IPS DF 6.9 (cell line): ENCODE measurements at regions not wholly inside any gene's neighbourhood (a gene's known extent, or its start where the extent isn't known, plus 50 kb on each side); places are given as distances from the start of the nearest gene placed in this dataset.
"Not testable (repeated sequence)": the region's sequence is repeated elsewhere in the genome, so short reads cannot be mapped to it uniquely, and the experiment has no call there.

Experiments
- DNase-seq: peaks from one replicate; pipeline ENCODE4 v3.0.0-alpha.2; 2013; ENCODE audit warnings: low read depth, low spot score
- H3K27ac ChIP-seq: one replicate; pipeline ENCODE4 v1.5.1; 2013; ENCODE audit warnings: low read length, control low read depth
- H3K27me3 ChIP-seq: 2 replicates; pipeline ENCODE4 v1.6.1; 2013; ENCODE audit warnings: mild to moderate bottlenecking, low read length; ENCODE audit not compliant: control insufficient read depth, insufficient read depth
- H3K36me3 ChIP-seq: 2 replicates; pipeline ENCODE4 v1.6.1; 2013; ENCODE audit warnings: low read length; ENCODE audit not compliant: control insufficient read depth, insufficient read depth
- H3K4me1 ChIP-seq: 2 replicates; pipeline ENCODE4 v1.6.1; 2013; ENCODE audit warnings: low read length; ENCODE audit not compliant: control insufficient read depth, insufficient read depth
- H3K4me3 ChIP-seq: 2 replicates; pipeline ENCODE4 v1.5.1; 2013; ENCODE audit warnings: mild to moderate bottlenecking, low read length
- H3K9me3 ChIP-seq: 2 replicates; pipeline ENCODE4 v1.6.1; 2013; ENCODE audit warnings: low read length, inconsistent platforms; ENCODE audit not compliant: control insufficient read depth, insufficient read depth
- WGBS: extraction: QIAGEN DNeasy Blood & Tissue Kit; methylation state at CpG from one replicate; pipeline ENCODE4 v1.1.7; 2013; ENCODE audit warnings: mixed read lengths, missing lambda C conversion rate; ENCODE audit not compliant: insufficient read length, insufficient coverage; 5-methylcytosine and 5-hydroxymethylcytosine counted together

DNA sequence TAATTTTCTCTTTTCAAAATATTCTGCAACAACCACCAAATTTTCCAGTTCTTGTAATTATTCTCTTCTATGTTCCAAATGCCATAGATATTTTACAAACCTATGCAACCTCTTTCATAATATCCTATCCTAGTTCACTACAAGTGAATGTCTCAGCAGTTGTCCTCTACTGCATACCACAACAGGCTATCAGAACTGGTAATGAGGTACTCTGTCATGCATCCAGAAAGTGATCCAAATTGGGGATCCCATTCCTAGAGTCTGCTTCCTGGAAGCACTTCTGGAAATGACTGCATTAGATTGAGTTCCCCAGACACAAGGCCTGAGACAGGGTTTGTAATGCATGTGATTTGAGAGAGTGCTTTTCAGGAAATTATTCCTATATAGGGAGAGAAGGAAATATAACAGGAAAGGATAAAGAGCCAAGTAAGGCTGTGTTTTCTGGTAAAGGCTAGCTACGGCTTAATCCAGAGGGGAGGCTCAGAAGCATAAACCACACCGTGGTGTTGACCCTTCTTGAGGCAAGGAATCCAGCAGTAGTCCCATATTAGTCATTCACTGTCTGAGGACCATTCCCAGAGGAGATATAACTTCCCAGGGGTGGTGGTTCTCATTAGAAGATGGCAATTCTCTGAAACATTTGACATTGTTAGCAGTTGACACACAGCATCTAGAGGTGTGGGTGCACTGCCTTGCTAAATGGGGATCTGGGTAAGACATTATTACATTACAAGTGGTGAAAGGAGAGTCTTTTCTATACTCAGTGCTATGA lies 80.3 kb upstream of the FST start:
- Histone ChIP-seq H3K4me1 (peaks cover 1% of the 10 kb centered on the region), H3K4me3 (no peak overlapping the region), H3K9me3 (no peaks in the 10 kb centered on the region), H3K27ac (no peak overlapping the region), H3K27me3 (no peaks in the 10 kb centered on the region), H3K36me3 (no peaks in the 10 kb centered on the region)
- DNase-seq, result no peak
- no CpG with 5 or more reads among the region's 2 CpGs for WGBS

DNA sequence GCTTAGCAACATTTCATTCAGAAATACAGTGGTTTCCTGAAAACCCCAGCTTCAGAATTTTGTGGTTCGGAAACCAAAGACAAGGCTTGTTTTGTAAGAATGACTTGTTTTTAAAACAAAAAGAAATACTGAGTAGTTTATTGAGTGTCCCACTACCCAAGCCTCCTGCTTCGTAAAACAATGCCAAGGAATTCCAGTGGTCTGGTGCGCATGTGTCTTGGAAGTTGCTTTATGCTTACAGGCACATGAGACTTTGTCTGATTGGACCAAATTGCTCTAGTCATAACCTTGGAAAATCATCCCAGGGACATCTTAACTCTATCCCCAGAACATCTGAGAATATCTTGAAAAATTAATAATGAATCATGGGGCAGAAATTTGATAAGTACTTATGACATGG lies 77.1 kb upstream of the FST start:
- DNase-seq, result no peak
- no peaks in the 10 kb centered on the region for H3K27me3 ChIP-seq
- no peaks in the 10 kb centered on the region for H3K36me3 ChIP-seq
- no peaks in the 10 kb centered on the region for H3K9me3 ChIP-seq
- no peaks in the 10 kb centered on the region for H3K4me1 ChIP-seq
- no peak overlapping the region for H3K4me3 ChIP-seq
- no peak overlapping the region for H3K27ac ChIP-seq
- no CpG with 5 or more reads among the region's 3 CpGs for WGBS

DNA sequence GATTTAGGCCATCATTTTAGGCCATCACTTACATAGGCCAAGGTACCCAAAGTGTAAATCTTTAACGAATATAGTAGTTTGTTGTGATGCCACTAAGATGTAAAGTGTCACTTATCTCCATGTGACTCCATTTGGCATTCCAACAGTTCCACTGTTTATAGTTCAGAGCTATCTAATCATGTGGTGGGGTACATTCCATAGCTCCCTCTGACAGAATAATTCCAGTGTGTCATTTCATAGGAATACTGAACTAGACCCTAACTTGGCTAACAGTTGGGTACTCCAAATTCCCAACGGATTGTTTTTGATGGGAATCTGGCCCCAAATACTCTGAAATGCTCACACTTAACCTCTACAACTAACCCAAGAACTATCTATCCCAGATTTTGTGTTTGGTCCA lies 76.7 kb upstream of the FST start:
- H3K27ac ChIP-seq, result no peak overlapping the region
- H3K4me3 ChIP-seq, result no peak overlapping the region
- no peak for DNase-seq
- no peaks in the 10 kb centered on the region for H3K4me1 ChIP-seq
- no peaks in the 10 kb centered on the region for H3K9me3 ChIP-seq
- no peaks in the 10 kb centered on the region for H3K36me3 ChIP-seq
- no CpG with 5 or more reads among the region's 2 CpGs for WGBS
- no peaks in the 10 kb centered on the region for H3K27me3 ChIP-seq

DNA sequence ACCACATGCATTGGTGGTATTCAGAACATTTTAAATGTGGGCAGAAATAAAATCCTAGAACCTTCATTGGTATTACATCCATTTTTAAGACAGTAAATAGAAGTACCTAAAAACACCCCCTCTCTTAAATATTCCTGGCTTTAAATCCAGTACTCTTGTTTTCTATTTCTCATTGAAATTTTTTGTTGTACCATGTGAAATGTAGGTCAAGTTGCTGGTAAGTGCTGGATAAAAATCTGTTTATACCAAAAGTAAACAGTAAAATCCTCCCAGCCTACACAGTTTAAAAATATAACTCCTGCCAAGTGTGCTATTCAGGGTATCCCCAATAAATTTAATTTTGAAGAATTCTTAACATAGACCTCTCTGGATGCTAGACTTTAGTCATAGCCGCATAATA lies 75.0 kb upstream of the FST start:
- no peak for DNase-seq
- WGBS, result no CpG with 5 or more reads among the region's 1 CpG
- no peaks in the 10 kb centered on the region for H3K9me3 ChIP-seq
- no peaks in the 10 kb centered on the region for H3K4me1 ChIP-seq
- no peaks in the 10 kb centered on the region for H3K36me3 ChIP-seq
- H3K27ac ChIP-seq, result no peak overlapping the region
- H3K4me3 ChIP-seq, result no peak overlapping the region
- no peaks in the 10 kb centered on the region for H3K27me3 ChIP-seq

DNA sequence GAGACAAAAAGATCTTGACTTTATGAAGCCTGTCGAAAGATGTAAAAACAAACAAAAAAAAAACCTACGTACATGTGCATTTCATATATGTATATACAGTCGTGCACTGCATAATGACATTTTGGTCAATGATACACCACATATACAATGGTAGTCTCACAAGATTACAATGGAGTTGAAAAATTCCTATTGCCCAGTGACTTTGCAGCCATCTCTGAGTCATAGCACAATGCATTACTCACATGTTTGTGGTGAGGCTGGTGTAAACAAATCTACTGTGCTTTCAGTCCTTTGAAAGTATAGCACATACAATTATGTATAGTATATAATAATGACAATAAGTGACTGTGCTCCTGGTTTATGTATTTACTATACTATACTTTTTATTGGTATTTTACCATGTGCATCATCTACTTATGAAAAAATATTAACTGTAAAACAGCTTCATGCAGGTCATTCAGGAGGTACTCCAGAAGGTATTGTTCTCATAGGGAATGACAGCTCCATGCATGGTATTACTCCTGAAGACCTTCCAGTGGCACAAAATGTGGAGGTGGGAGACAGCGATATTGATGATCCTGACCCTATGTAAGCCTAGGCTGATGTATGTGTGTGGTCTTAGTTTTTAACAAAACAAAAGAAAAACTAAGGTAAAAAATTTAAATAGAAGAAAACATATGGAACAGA lies 73.7 kb upstream of the FST start:
- no peaks in the 10 kb centered on the region for H3K27me3 ChIP-seq
- no peaks in the 10 kb centered on the region for H3K4me1 ChIP-seq
- H3K9me3 ChIP-seq, result no peaks in the 10 kb centered on the region
- no peaks in the 10 kb centered on the region for H3K36me3 ChIP-seq
- WGBS, result no CpG with 5 or more reads among the region's 4 CpGs
- H3K27ac ChIP-seq, result no peak overlapping the region
- DNase-seq, result no peak
- no peak overlapping the region for H3K4me3 ChIP-seq

DNA sequence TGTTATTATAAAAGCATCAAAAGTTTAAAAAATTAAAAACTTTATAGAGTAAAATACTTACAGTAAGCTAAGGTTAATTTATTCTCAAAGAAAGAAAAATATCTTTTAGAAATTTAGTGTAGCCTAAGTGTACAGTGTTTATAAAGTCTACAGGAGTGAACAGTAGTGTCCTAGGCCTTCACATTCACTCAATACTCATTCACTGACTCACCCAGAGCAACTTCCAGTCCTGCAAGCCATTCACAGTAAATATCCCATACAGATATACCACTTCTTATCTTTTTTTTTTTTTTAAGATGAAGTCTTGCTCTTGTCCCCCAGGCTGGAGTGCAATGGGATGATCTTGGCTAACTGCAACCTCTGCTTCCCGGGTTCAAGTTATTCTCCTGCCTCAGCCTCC lies 73.1 kb upstream of the FST start:
- Histone ChIP-seq H3K4me1 (no peaks in the 10 kb centered on the region), H3K27ac (no peak overlapping the region), H3K4me3 (no peak overlapping the region), H3K27me3 (no peaks in the 10 kb centered on the region), H3K36me3 (no peaks in the 10 kb centered on the region), H3K9me3 (no peaks in the 10 kb centered on the region)
- WGBS, result no CpG with 5 or more reads among the region's 1 CpG
- DNase-seq, result no peak

DNA sequence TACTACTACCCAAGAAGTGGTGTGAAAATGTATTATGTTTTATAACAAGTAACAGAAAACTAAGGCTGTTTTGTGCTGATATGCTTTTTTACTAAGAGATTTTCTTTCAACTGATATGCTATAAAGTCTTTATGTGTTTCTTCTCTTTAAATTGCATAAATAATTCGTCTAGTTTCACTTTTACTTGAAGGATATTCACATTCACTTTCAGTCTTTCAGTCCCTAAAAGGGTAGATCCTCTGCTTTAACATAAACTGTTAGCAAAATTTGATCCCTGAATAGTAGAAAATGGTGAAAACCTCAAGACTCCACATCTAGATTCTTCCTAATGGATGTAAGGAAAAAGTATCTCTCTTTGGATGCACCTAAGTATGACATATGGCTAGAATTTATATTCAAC lies 69.0 kb upstream of the FST start:
- no peak for DNase-seq
- H3K27me3 ChIP-seq, result no peaks in the 10 kb centered on the region
- no CpG with 5 or more reads among the region's 1 CpG for WGBS
- no peak overlapping the region for H3K27ac ChIP-seq
- H3K9me3 ChIP-seq, result no peaks in the 10 kb centered on the region
- no peaks in the 10 kb centered on the region for H3K36me3 ChIP-seq
- H3K4me1 ChIP-seq, result no peaks in the 10 kb centered on the region
- H3K4me3 ChIP-seq, result no peak overlapping the region

DNA sequence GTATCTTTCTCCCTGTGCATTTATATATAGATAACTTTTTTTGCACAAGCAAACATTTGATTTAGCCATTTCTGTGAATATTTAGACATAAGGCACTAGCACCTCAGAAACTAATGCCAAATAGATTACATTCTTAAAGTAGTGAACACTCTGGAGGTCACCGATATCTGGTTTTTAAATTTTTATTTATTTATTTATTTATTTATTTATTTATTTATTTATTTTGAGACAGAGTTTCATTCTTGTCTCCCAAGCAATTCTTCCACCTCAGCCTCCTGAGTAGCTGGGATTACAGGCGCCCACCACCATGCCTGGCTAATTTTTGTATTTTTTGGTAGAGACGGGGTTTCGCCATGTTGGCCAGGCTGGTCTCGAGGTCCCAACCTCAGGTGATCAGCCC lies 67.9 kb upstream of the FST start:
- H3K36me3 ChIP-seq, H3K4me1 ChIP-seq, DNase-seq, H3K4me3 ChIP-seq, H3K27me3 ChIP-seq, H3K9me3 ChIP-seq, H3K27ac ChIP-seq: not testable (repeated sequence)
- WGBS, result no CpG with 5 or more reads among the region's 5 CpGs

DNA sequence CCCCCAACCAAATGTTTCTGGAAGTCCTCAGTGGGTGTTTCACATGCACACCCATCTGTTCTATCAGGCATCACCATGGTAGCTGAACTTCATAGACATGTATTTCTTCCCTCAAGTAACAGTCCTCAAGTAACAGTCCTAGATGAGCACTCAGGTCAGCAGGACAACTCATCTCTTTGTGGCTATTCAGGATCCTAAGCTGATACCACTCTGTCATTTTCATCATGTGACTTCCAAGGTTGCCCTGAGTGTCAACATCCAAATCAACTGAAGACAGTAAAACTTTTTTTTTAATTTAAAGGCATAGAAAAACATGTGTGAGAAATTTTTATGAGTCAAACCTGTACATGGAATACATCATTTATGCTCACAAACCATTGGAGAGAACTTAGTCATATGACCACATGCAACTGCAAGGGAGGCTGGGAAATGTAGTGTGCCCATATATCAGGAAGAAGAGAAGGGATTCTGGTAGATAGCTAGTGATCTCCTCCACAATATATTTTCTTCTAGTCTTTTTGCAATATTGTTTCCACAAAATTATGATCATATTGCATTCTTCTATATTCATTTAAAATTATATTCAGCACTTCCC lies 64.2 kb upstream of the FST start:
- no peak for DNase-seq
- Histone ChIP-seq H3K4me3 (no peak overlapping the region), H3K27me3 (no peaks in the 10 kb centered on the region), H3K27ac (no peak overlapping the region), H3K9me3 (no peaks in the 10 kb centered on the region), H3K36me3 (no peaks in the 10 kb centered on the region), H3K4me1 (no peaks in the 10 kb centered on the region)

DNA sequence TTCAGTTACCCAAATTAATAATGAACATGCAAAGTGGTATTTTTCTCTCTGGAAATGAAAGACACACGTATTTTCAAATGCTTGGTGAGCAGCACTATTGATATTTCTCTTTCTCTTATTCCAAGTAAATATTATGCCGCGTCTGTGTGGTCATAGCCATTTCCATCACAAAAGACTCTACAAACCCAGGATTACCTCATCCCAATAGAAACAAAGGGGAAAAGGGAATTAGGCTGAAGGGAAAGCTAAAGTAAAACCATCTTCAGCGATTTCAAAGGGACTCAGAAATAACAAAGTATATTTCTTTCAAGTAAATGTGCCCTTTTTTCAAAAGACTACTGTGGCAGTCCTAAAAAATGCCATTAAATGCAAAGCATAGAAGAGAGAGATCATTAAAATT lies 62.0 kb upstream of the FST start:
- no peak for DNase-seq
- Histone ChIP-seq H3K4me3 (no peak overlapping the region), H3K27ac (no peak overlapping the region), H3K9me3 (no peaks in the 10 kb centered on the region), H3K27me3 (no peaks in the 10 kb centered on the region), H3K36me3 (no peaks in the 10 kb centered on the region), H3K4me1 (no peaks in the 10 kb centered on the region)
- no CpG with 5 or more reads among the region's 4 CpGs for WGBS
